ENCODE measurements at regions not wholly inside any gene's neighbourhood (a gene's known extent, or its start where the extent isn't known, plus 50 kb on each side); places are given as distances from the start of the nearest gene placed in this dataset.

GRCh38 chr5:61801174-61801573 is 469.1 kb downstream of the ZSWIM6 start:
- Histone ChIP-seq H3K9ac (ENCODE audit: low read depth in 1 of 2, low read length in 2 of 2) (no peak overlapping the region), H3K4me1 (ENCODE audit: control insufficient read depth in 4 of 4, insufficient read depth in 4 of 4, low read length in 3 of 4) (peaks cover 0 to 6% (median 0%) of the 10 kb centered on the region in 4 donors), H3K4me3 (ENCODE audit: low read depth in 1 of 3, low read length in 3 of 3) (no peak overlapping the region), H3K27me3 (ENCODE audit: control insufficient read depth in 4 of 4, insufficient read depth in 4 of 4, low read length in 3 of 4) (no peaks in the 10 kb centered on the region), H3K9me3 (ENCODE audit: control insufficient read depth in 4 of 4, low read length in 3 of 4) (no peaks in the 10 kb centered on the region), H3K36me3 (ENCODE audit: control insufficient read depth in 4 of 4, insufficient read depth in 3 of 4, low read depth in 1 of 4, low read length in 3 of 4) (no peaks in the 10 kb centered on the region), H3K27ac (ENCODE audit: low read depth in 1 of 2, low read length in 2 of 2) (no peak overlapping the region)
- 49% methylated on average over 4 of the region's 4 CpGs for WGBS
- no peak for DNase-seq (ENCODE audit: low spot score)
- peak; percentile 28 to 30 for TF ChIP-seq RAD21 (IDR thresholded peaks at IDR 0.05)
- TF ChIP-seq HNF4A (conservative IDR thresholded peaks at IDR 0.05): peak in 1 of 2 donors; percentile 23
- TF ChIP-seq EGR1 (IDR thresholded peaks at IDR 0.05; ENCODE audit: low read depth in 2 of 2): no peak
- TF ChIP-seq RXRA (IDR thresholded peaks at IDR 0.05): peak in 1 of 2 donors; percentile 21
- peak; percentile 66 for TF ChIP-seq FOXA2 (IDR thresholded peaks at IDR 0.05)

GRCh38 chr5:61802456-61802855 is 470.4 kb downstream of the ZSWIM6 start:
- Histone ChIP-seq H3K9me3 (ENCODE audit: control insufficient read depth in 4 of 4, low read length in 3 of 4) (no peaks in the 10 kb centered on the region), H3K36me3 (ENCODE audit: control insufficient read depth in 4 of 4, insufficient read depth in 3 of 4, low read depth in 1 of 4, low read length in 3 of 4) (no peaks in the 10 kb centered on the region), H3K27ac (ENCODE audit: low read depth in 1 of 2, low read length in 2 of 2) (no peak overlapping the region), H3K4me3 (ENCODE audit: low read depth in 1 of 3, low read length in 3 of 3) (no peak overlapping the region), H3K9ac (ENCODE audit: low read depth in 1 of 2, low read length in 2 of 2) (no peak overlapping the region), H3K4me1 (ENCODE audit: control insufficient read depth in 4 of 4, insufficient read depth in 4 of 4, low read length in 3 of 4) (peaks cover 0 to 6% (median 0%) of the 10 kb centered on the region in 4 donors), H3K27me3 (ENCODE audit: control insufficient read depth in 4 of 4, insufficient read depth in 4 of 4, low read length in 3 of 4) (no peaks in the 10 kb centered on the region)
- TF ChIP-seq RXRA (IDR thresholded peaks at IDR 0.05): no peak
- TF ChIP-seq MAX (IDR thresholded peaks at IDR 0.05): no peak
- no peak for TF ChIP-seq REST (IDR thresholded peaks at IDR 0.05)
- no peak for TF ChIP-seq ZBTB33 (IDR thresholded peaks at IDR 0.05)
- no peak for TF ChIP-seq RAD21 (IDR thresholded peaks at IDR 0.05)
- TF ChIP-seq FOXA2 (IDR thresholded peaks at IDR 0.05): no peak
- no peak for TF ChIP-seq SP1 (IDR thresholded peaks at IDR 0.05)
- TF ChIP-seq TAF1 (conservative IDR thresholded peaks at IDR 0.05): no peak
- TF ChIP-seq NR2F2 (IDR thresholded peaks at IDR 0.05): no peak
- no peak for TF ChIP-seq HNF4G (IDR thresholded peaks at IDR 0.05)
- no peak for TF ChIP-seq JUND (IDR thresholded peaks at IDR 0.05)
- TF ChIP-seq HNF4A (conservative IDR thresholded peaks at IDR 0.05): no peak
- no peak for TF ChIP-seq ATF3 (IDR thresholded peaks at IDR 0.05)
- no peak for TF ChIP-seq EGR1 (IDR thresholded peaks at IDR 0.05; ENCODE audit: low read depth in 2 of 2)
- no peak for TF ChIP-seq GABPA (IDR thresholded peaks at IDR 0.05 in 1 of 2, conservative IDR thresholded peaks at IDR 0.05 in 1 of 2)
- no peak for TF ChIP-seq CTCF (IDR thresholded peaks at IDR 0.05; ENCODE audit: low read depth, low read length, missing input control)
- TF ChIP-seq YY1 (IDR thresholded peaks at IDR 0.05): no peak
- TF ChIP-seq FOXA1 (IDR thresholded peaks at IDR 0.05): no peak
- 73% methylated on average over 2 of the region's 2 CpGs for WGBS
- DNase-seq (ENCODE audit: low spot score): no peak
